ENCODE measurements at regions not wholly inside any gene's neighbourhood (a gene's known extent, or its start where the extent isn't known, plus 50 kb on each side); places are given as distances from the start of the nearest gene placed in this dataset.

DNA sequence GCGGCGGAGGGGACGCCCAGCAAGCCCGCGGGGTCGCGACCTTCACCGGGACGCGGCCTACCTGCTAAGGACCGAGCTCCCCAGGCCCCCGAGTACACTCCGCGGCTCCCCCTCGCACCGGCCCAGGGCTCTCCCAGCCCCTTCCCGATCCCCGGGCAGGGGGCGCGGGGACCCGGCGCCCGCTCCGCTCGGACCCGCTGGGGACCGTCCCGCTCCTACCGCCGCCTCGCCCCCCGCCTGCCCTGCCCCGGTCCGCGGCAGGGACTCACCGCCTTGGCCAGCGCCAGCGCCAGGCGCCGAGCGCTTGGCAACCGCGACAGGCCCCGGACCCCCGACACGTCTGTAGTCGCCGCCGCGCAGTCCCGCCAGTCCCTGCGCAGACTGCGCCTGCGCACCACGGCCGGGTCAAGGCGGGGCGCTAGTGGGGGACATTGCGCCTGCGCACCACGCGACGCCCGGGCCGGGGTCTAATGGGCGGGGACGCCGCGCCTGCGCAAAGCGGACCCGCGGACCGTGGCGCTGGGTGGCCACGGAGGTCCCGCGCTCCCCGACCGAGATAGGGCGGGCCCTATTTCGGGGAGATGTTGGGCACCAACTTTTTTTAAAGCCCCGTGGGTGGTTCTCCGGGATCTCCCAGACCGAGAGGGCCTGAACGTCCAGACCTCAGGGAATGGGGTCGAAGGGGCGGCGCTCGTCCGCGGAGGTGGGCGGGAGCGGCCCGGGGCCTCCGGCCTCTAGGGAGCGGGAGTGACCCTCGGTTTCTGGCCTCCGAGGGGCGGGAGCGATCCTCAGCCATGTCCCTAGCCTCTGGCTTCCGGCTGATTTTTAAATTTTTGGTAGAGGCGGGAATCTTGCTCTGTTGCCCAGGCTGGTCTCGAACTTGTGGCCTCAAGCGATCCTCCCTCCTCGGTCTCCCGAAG lies 81.8 kb upstream of the TNK2 start:
- TF ChIP-seq POLR2A (IDR thresholded peaks at IDR 0.05), result peak; percentile 22 to 67 (median 51)
- TF ChIP-seq, protein P1, sequence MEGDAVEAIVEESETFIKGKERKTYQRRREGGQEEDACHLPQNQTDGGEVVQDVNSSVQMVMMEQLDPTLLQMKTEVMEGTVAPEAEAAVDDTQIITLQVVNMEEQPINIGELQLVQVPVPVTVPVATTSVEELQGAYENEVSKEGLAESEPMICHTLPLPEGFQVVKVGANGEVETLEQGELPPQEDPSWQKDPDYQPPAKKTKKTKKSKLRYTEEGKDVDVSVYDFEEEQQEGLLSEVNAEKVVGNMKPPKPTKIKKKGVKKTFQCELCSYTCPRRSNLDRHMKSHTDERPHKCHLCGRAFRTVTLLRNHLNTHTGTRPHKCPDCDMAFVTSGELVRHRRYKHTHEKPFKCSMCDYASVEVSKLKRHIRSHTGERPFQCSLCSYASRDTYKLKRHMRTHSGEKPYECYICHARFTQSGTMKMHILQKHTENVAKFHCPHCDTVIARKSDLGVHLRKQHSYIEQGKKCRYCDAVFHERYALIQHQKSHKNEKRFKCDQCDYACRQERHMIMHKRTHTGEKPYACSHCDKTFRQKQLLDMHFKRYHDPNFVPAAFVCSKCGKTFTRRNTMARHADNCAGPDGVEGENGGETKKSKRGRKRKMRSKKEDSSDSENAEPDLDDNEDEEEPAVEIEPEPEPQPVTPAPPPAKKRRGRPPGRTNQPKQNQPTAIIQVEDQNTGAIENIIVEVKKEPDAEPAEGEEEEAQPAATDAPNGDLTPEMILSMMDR (IDR thresholded peaks at IDR 0.05), result peak in 1 of 7 experiments; percentile 26

Measured in body of pancreas (tissue), 4 donors.